Upper lobe of right lung (tissue), 1 donor: ENCODE measurements at regions not wholly inside any gene's neighbourhood (a gene's known extent, or its start where the extent isn't known, plus 50 kb on each side); places are given as distances from the start of the nearest gene placed in this dataset.
"Not testable (repeated sequence)": the region's sequence is repeated elsewhere in the genome, so short reads cannot be mapped to it uniquely, and the experiment has no call there.

ENCODE experiments used
- ATAC-seq: fragments of 200-7000 bp; cut with Tn5 transposase; one replicate; pipeline ENCODE4 v1.9.1; 2020; ENCODE audit warnings: mild to moderate bottlenecking, moderate library complexity
- DNase-seq: peaks from one replicate; pipeline ENCODE4 v3.0.0-alpha.2; 2020
- H3K27ac ChIP-seq: fragments of 200-600 bp; one replicate; pipeline ENCODE4 v1.8.0; 2022
- H3K27me3 ChIP-seq: fragments of 200-600 bp; one replicate; pipeline ENCODE4 v1.8.0; 2022; ENCODE audit warnings: mild to moderate bottlenecking
- H3K36me3 ChIP-seq: fragments of 200-600 bp; one replicate; pipeline ENCODE4 v1.8.0; 2022
- H3K4me1 ChIP-seq: fragments of 200-600 bp; one replicate; pipeline ENCODE4 v1.8.0; 2022
- H3K4me3 ChIP-seq: fragments of 200-600 bp; one replicate; pipeline ENCODE4 v1.8.0; 2022; ENCODE audit warnings: mild to moderate bottlenecking
- H3K9me3 ChIP-seq: fragments of 200-600 bp; one replicate; pipeline ENCODE4 v1.8.0; 2022
- CTCF ChIP-seq: fragments of 200-600 bp; IDR thresholded peaks from one replicate; pipeline ENCODE4 v1.8.0; 2022; ENCODE audit warnings: antibody characterized with exemption
- intact Hi-C: fragments of 100-400 bp; cut with DNase I; formaldehyde crosslinking; loops from one replicate; pipeline ENCODE4 v1.11.0; 2022
- donor health status: DM: no; HTN: yes; CAD: no; lungs with severe emphysema.

- H3K4me3 ChIP-seq, H3K9me3 ChIP-seq, H3K27me3 ChIP-seq, intact Hi-C loops, H3K27ac ChIP-seq, H3K36me3 ChIP-seq, ATAC-seq, H3K4me1 ChIP-seq, DNase-seq: not testable (repeated sequence)
Measured at GRCh38 chr4:82301390-82301789, 72.4 kb downstream of the HNRNPD start.

GRCh38 chr4:82293304-82293703 lies 80.5 kb downstream of the HNRNPD start:
- no peak for TF ChIP-seq CTCF
- Histone ChIP-seq H3K4me1 (peaks cover 3% of the 10 kb centered on the region), H3K9me3 (no peaks in the 10 kb centered on the region), H3K27me3 (no peaks in the 10 kb centered on the region), H3K36me3 (no peaks in the 10 kb centered on the region), H3K4me3 (no peak overlapping the region), H3K27ac (no peak overlapping the region)
- peak; percentile 29 for ATAC-seq
- intact Hi-C loops, result no loop called here
- DNase-seq, result no peak

- Histone ChIP-seq H3K27me3 (no peaks in the 10 kb centered on the region), H3K4me1 (peaks cover 10% of the 10 kb centered on the region), H3K27ac (no peak overlapping the region), H3K4me3 (no peak overlapping the region), H3K9me3 (no peaks in the 10 kb centered on the region), H3K36me3 (no peaks in the 10 kb centered on the region)
- DNase-seq (no peak), ATAC-seq (no peak)
- intact Hi-C loops, result no loop called here
- TF ChIP-seq CTCF, result no peak
Measured at GRCh38 chr4:82287720-82288119, 86.1 kb downstream of the HNRNPD start.

GRCh38 chr4:82284858-82285805 lies 88.7 kb downstream of the HNRNPD start:
- peak; percentile 96 for TF ChIP-seq CTCF
- Histone ChIP-seq H3K4me3 (peak overlapping the region; percentile 55), H3K27me3 (no peaks in the 10 kb centered on the region), H3K27ac (peak overlapping the region; percentile 69), H3K9me3 (no peaks in the 10 kb centered on the region), H3K36me3 (no peaks in the 10 kb centered on the region), H3K4me1 (peaks cover 10% of the 10 kb centered on the region)
- intact Hi-C loops, result no loop called here
- ATAC-seq (peak; percentile 98), DNase-seq (peak; percentile 100)

GRCh38 chr4:82284475-82284857 lies 89.3 kb downstream of the HNRNPD start:
- ATAC-seq (no peak), DNase-seq (no peak)
- Histone ChIP-seq H3K9me3 (no peaks in the 10 kb centered on the region), H3K4me1 (peaks cover 10% of the 10 kb centered on the region), H3K36me3 (no peaks in the 10 kb centered on the region), H3K4me3 (peak overlapping the region; percentile 55), H3K27me3 (no peaks in the 10 kb centered on the region), H3K27ac (peak overlapping the region; percentile 32)
- no peak for TF ChIP-seq CTCF
- intact Hi-C loops, result no loop called here

GRCh38 chr4:82282875-82283274 lies 90.9 kb downstream of the HNRNPD start:
- intact Hi-C loops, result no loop called here
- ATAC-seq (no peak), DNase-seq (no peak)
- Histone ChIP-seq H3K27me3 (no peaks in the 10 kb centered on the region), H3K27ac (no peak overlapping the region), H3K36me3 (no peaks in the 10 kb centered on the region), H3K4me3 (no peak overlapping the region), H3K4me1 (peaks cover 10% of the 10 kb centered on the region), H3K9me3 (no peaks in the 10 kb centered on the region)
- TF ChIP-seq CTCF, result no peak

GRCh38 chr4:82279550-82279949 lies 94.2 kb downstream of the HNRNPD start:
- H3K4me1 ChIP-seq, DNase-seq, ATAC-seq, H3K27ac ChIP-seq, H3K4me3 ChIP-seq, H3K9me3 ChIP-seq, H3K36me3 ChIP-seq, intact Hi-C loops, H3K27me3 ChIP-seq: not testable (repeated sequence)
